ENCODE measurements at regions not wholly inside any gene's neighbourhood (a gene's known extent, or its start where the extent isn't known, plus 50 kb on each side); places are given as distances from the start of the nearest gene placed in this dataset.

DNA sequence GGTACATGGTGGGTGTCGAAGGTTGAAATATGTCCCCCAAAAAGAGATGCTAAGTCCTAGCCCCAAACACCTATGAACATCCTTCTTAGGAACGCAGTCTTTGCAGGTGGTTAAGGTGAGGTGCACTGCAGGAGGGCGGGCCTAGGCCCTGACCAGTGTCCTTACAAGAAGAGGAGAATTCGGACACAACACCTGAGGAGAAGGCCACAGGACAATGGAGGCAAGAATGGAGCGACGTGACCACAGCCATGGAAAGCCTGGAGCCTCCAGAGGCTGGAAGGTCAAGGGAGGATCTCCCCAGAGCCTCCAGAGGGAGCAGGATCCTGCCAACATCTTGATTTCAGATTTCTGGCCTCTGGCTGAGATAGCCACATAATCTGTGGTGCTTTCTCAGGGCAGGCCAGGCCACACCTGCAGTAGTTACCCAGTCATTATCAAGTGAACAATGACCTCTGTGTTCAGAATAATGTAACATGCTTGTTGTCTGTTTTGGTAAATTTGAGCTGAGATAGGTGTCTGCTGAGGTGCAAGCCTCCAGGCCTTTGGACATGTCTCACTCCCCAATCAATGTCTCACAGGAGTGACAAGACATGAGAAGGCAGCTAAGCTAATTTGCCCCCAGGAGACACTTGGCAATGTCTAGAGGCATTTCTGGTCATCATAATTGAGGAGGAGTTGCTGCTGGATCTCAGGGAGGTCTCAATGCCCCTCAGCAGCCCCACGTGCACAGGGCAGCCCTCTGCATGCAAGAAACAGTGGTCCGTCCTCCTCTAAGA is 498.9 kb downstream of the BRD1 start:
- H4K8ac ChIP-seq (ENCODE audit: low read depth in 2 of 2, low read length in 2 of 2), result no peak overlapping the region
- H3K27me3 ChIP-seq (ENCODE audit: control insufficient read depth, insufficient read depth, low read length), result no peaks in the 10 kb centered on the region
- H3K9me3 ChIP-seq (ENCODE audit: control insufficient read depth, insufficient read depth, low read length), result peaks cover 73% of the 10 kb centered on the region
- H3K4ac ChIP-seq (ENCODE audit: low read depth, low read length), result no peak overlapping the region
- H3K23ac ChIP-seq (ENCODE audit: low read depth, low read length), result no peak overlapping the region
- no peaks in the 10 kb centered on the region for H3K4me1 ChIP-seq (ENCODE audit: control insufficient read depth, insufficient read depth, low read length)
- no peak overlapping the region for H3K4me2 ChIP-seq (ENCODE audit: low read depth, low read length)
- dilution Hi-C loops (cut with HindIII; ENCODE audit: low sequenced_read_pairs, unreplicated experiment), result no loop called here
- H2BK120ac ChIP-seq (ENCODE audit: low read depth, low read length), result no peak overlapping the region
- H3K18ac ChIP-seq (ENCODE audit: low read depth, low read length), result no peak overlapping the region
- H3K27ac ChIP-seq (ENCODE audit: insufficient read depth, low read length), result no peak overlapping the region
- no peak overlapping the region for H2BK20ac ChIP-seq (ENCODE audit: low read depth, low read length)
- DNase-seq (no peak), ATAC-seq (ENCODE audit: low read depth) (no peak)
- no peak overlapping the region for H4K5ac ChIP-seq (ENCODE audit: low read depth, low read length)
- H2BK15ac ChIP-seq (ENCODE audit: low read depth, low read length), result no peak overlapping the region
- no peaks in the 10 kb centered on the region for H4K20me1 ChIP-seq (ENCODE audit: insufficient read depth, low read length)
- no peak overlapping the region for H2BK5ac ChIP-seq (ENCODE audit: low read depth, low read length, poor library complexity, severe bottlenecking)
- no peak overlapping the region for H2AFZ ChIP-seq (replicated peaks; ENCODE audit: low read length, poor library complexity)
- intact Hi-C loops (cut with micrococcal nuclease), result no loop called here
- no peaks in the 10 kb centered on the region for H3K79me1 ChIP-seq (ENCODE audit: low read depth in 1 of 2, low read length in 2 of 2)
- in situ Hi-C loops (cut with MboI; ENCODE audit: low sequenced_read_pairs), result no loop called here
- no peaks in the 10 kb centered on the region for H3K9me1 ChIP-seq (ENCODE audit: insufficient read depth, low read length)
- H2AK9ac ChIP-seq (replicated peaks; ENCODE audit: low read depth, low read length, poor library complexity), result no peak overlapping the region
- no peak overlapping the region for H3K56ac ChIP-seq (ENCODE audit: extremely low read depth, insufficient read depth, low read length)
- ChIA-PET CTCF (no interaction called here), POLR2A (ENCODE audit: unreplicated experiment) (no interaction called here)
- no CpG with 5 or more reads among the region's 8 CpGs for WGBS, 2 experiments (ENCODE audit: extremely low coverage in 2 of 2, insufficient read length in 1 of 2)
- no TSS peak for BruUV-seq (replicated peaks)
- no peak overlapping the region for H4K91ac ChIP-seq (ENCODE audit: insufficient read depth, low read depth, low read length)
- no peaks in the 10 kb centered on the region for H3K36me3 ChIP-seq (ENCODE audit: control insufficient read depth, insufficient read depth, low read length)
- H3K14ac ChIP-seq (replicated peaks; ENCODE audit: low read depth, low read length), result no peak overlapping the region
- H3K4me3 ChIP-seq (ENCODE audit: insufficient read depth, low read depth, low read length), result no peak overlapping the region
- no peak overlapping the region for H3K9ac ChIP-seq (ENCODE audit: low read depth, low read length)
- no peak overlapping the region for H2AK5ac ChIP-seq (ENCODE audit: low read depth, low read length)
- no peak for TF ChIP-seq MXI1 (IDR thresholded peaks at IDR 0.05; ENCODE audit: borderline replicate concordance, low read depth, low read length)
- TF ChIP-seq RAD21 (IDR thresholded peaks at IDR 0.05; ENCODE audit: low read length), result no peak
- no peak for TF ChIP-seq MAFK (IDR thresholded peaks at IDR 0.05; ENCODE audit: low read depth, low read length)
- TF ChIP-seq RFX5 (IDR thresholded peaks at IDR 0.05; ENCODE audit: low read depth, low read length), result no peak
- no peak for TF ChIP-seq RCOR1 (IDR thresholded peaks at IDR 0.05; ENCODE audit: insufficient replicate concordance, low read length)
- TF ChIP-seq, protein P1, sequence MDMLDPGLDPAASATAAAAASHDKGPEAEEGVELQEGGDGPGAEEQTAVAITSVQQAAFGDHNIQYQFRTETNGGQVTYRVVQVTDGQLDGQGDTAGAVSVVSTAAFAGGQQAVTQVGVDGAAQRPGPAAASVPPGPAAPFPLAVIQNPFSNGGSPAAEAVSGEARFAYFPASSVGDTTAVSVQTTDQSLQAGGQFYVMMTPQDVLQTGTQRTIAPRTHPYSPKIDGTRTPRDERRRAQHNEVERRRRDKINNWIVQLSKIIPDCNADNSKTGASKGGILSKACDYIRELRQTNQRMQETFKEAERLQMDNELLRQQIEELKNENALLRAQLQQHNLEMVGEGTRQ (IDR thresholded peaks at IDR 0.05; ENCODE audit: low read depth, low read length), result no peak
- TF ChIP-seq, protein P2, sequence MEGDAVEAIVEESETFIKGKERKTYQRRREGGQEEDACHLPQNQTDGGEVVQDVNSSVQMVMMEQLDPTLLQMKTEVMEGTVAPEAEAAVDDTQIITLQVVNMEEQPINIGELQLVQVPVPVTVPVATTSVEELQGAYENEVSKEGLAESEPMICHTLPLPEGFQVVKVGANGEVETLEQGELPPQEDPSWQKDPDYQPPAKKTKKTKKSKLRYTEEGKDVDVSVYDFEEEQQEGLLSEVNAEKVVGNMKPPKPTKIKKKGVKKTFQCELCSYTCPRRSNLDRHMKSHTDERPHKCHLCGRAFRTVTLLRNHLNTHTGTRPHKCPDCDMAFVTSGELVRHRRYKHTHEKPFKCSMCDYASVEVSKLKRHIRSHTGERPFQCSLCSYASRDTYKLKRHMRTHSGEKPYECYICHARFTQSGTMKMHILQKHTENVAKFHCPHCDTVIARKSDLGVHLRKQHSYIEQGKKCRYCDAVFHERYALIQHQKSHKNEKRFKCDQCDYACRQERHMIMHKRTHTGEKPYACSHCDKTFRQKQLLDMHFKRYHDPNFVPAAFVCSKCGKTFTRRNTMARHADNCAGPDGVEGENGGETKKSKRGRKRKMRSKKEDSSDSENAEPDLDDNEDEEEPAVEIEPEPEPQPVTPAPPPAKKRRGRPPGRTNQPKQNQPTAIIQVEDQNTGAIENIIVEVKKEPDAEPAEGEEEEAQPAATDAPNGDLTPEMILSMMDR (conservative IDR thresholded peaks at IDR 0.05; ENCODE audit: low read depth, low read length), result no peak
- TF ChIP-seq, protein P3, sequence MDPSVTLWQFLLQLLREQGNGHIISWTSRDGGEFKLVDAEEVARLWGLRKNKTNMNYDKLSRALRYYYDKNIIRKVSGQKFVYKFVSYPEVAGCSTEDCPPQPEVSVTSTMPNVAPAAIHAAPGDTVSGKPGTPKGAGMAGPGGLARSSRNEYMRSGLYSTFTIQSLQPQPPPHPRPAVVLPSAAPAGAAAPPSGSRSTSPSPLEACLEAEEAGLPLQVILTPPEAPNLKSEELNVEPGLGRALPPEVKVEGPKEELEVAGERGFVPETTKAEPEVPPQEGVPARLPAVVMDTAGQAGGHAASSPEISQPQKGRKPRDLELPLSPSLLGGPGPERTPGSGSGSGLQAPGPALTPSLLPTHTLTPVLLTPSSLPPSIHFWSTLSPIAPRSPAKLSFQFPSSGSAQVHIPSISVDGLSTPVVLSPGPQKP (IDR thresholded peaks at IDR 0.05; ENCODE audit: borderline replicate concordance, low read depth, low read length), result no peak
- TF ChIP-seq NFE2L2 (IDR thresholded peaks at IDR 0.05; ENCODE audit: low read depth, low read length), result no peak
- TF ChIP-seq POLR2A (IDR thresholded peaks at IDR 0.05; ENCODE audit: low read depth, low read length), result no peak
- no peak for TF ChIP-seq MAZ (IDR thresholded peaks at IDR 0.05; ENCODE audit: borderline replicate concordance, low read depth, low read length)
- no peak for TF ChIP-seq BHLHE40 (IDR thresholded peaks at IDR 0.05; ENCODE audit: low read depth, low read length)
- TF ChIP-seq CEBPB (IDR thresholded peaks at IDR 0.05; ENCODE audit: low read depth, low read length), result no peak
- no peak for TF ChIP-seq FOS (IDR thresholded peaks at IDR 0.05; ENCODE audit: low read depth, low read length)
- no peak for TF ChIP-seq SMC3 (IDR thresholded peaks at IDR 0.05; ENCODE audit: low read depth, low read length)
- no peak for TF ChIP-seq CHD1 (IDR thresholded peaks at IDR 0.05; ENCODE audit: low read depth, low read length)

Measured in IMR-90 (cell line).